ENCODE measurements at regions not wholly inside any gene's neighbourhood (a gene's known extent, or its start where the extent isn't known, plus 50 kb on each side); places are given as distances from the start of the nearest gene placed in this dataset.

DNA sequence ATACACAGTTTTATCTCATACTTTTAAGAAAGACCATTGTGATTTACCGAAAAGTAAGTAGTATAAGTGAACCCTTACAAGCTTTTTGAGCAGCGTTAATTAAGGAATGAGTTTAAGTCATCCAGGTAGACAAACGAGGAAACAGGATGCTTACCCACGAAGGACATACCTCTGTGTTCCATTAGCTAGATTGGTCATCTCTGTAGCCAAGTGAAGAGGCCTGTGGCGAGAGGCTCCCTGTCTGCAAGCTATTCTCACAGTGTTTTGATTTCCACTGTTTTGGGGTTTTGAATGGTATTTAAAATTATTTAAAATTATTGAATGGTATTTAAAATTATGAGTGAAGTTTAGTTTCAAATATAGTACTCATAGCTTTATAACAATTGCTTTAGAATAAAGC is 342.1 kb upstream of the RGS6 start:
- Mint-ChIP-seq H3K36me3 (ENCODE audit: low read depth) (peaks cover 8% of the 10 kb centered on the region), H3K27me3 (ENCODE audit: low read depth) (no peaks in the 10 kb centered on the region), H3K27ac (ENCODE audit: unreplicated experiment) (no peak overlapping the region), H3K9me3 (ENCODE audit: low read depth) (no peaks in the 10 kb centered on the region), H3K4me3 (ENCODE audit: unreplicated experiment) (no peak overlapping the region), H3K4me1 (ENCODE audit: low read depth) (peaks cover 72% of the 10 kb centered on the region)
- DNase-seq (ENCODE audit: low spot score): no peak
- TF ChIP-seq, protein P1, sequence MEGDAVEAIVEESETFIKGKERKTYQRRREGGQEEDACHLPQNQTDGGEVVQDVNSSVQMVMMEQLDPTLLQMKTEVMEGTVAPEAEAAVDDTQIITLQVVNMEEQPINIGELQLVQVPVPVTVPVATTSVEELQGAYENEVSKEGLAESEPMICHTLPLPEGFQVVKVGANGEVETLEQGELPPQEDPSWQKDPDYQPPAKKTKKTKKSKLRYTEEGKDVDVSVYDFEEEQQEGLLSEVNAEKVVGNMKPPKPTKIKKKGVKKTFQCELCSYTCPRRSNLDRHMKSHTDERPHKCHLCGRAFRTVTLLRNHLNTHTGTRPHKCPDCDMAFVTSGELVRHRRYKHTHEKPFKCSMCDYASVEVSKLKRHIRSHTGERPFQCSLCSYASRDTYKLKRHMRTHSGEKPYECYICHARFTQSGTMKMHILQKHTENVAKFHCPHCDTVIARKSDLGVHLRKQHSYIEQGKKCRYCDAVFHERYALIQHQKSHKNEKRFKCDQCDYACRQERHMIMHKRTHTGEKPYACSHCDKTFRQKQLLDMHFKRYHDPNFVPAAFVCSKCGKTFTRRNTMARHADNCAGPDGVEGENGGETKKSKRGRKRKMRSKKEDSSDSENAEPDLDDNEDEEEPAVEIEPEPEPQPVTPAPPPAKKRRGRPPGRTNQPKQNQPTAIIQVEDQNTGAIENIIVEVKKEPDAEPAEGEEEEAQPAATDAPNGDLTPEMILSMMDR (IDR thresholded peaks at IDR 0.05): no peak

GRCh38 chr14:71591231-71591630 is 341.0 kb upstream of the RGS6 start:
- TF ChIP-seq, protein P1 (IDR thresholded peaks at IDR 0.05): no peak
- H3K9me3 Mint-ChIP-seq (ENCODE audit: low read depth): no peaks in the 10 kb centered on the region
- no peak overlapping the region for H3K4me3 Mint-ChIP-seq (ENCODE audit: unreplicated experiment)
- H3K27me3 Mint-ChIP-seq (ENCODE audit: low read depth): no peaks in the 10 kb centered on the region
- H3K27ac Mint-ChIP-seq (ENCODE audit: unreplicated experiment): no peak overlapping the region
- DNase-seq (ENCODE audit: low spot score): no peak
- peaks cover 70% of the 10 kb centered on the region for H3K4me1 Mint-ChIP-seq (ENCODE audit: low read depth)
- H3K36me3 Mint-ChIP-seq (ENCODE audit: low read depth): peaks cover 8% of the 10 kb centered on the region

GRCh38 chr14:71591929-71592328 is 340.3 kb upstream of the RGS6 start:
- H3K27ac Mint-ChIP-seq (ENCODE audit: unreplicated experiment): no peak overlapping the region
- H3K4me1 Mint-ChIP-seq (ENCODE audit: low read depth): peaks cover 63% of the 10 kb centered on the region
- peaks cover 8% of the 10 kb centered on the region for H3K36me3 Mint-ChIP-seq (ENCODE audit: low read depth)
- H3K9me3 Mint-ChIP-seq (ENCODE audit: low read depth): no peaks in the 10 kb centered on the region
- peak overlapping the region; percentile 21 for H3K4me3 Mint-ChIP-seq (ENCODE audit: unreplicated experiment)
- no peak for DNase-seq (ENCODE audit: low spot score)
- no peaks in the 10 kb centered on the region for H3K27me3 Mint-ChIP-seq (ENCODE audit: low read depth)
- TF ChIP-seq, protein P1 (IDR thresholded peaks at IDR 0.05): no peak

- Mint-ChIP-seq H3K36me3 (ENCODE audit: low read depth) (peaks cover 9% of the 10 kb centered on the region), H3K4me1 (ENCODE audit: low read depth) (peaks cover 60% of the 10 kb centered on the region), H3K9me3 (ENCODE audit: low read depth) (no peaks in the 10 kb centered on the region), H3K27ac (ENCODE audit: unreplicated experiment) (no peak overlapping the region), H3K27me3 (ENCODE audit: low read depth) (no peaks in the 10 kb centered on the region), H3K4me3 (ENCODE audit: unreplicated experiment) (no peak overlapping the region)
- no peak for DNase-seq (ENCODE audit: low spot score)
- TF ChIP-seq, protein P1 (IDR thresholded peaks at IDR 0.05): no peak
Observed at GRCh38 chr14:71592361-71592760, 339.9 kb upstream of the RGS6 start.

DNA sequence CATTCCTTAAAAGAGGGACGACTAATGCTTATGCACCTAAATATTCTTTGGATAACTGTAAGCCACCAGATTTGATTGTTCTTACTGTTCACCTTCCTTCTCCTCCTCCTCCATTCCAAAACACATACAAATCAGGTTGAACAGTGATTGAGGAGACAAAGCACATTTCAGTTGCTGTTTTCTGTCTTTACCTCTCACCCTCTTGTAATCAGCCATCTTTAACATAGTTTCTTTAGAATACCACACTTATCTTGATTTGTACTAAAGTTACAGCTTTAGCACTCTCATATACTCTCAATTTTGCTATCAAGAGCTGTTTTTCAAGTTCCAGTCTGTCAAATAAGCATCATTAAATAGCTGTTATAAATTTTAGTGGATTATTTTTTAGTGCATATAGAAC is 338.3 kb upstream of the RGS6 start:
- H3K27me3 Mint-ChIP-seq (ENCODE audit: low read depth): no peaks in the 10 kb centered on the region
- DNase-seq (ENCODE audit: low spot score): no peak
- TF ChIP-seq, protein P1 (IDR thresholded peaks at IDR 0.05): no peak
- H3K27ac Mint-ChIP-seq (ENCODE audit: unreplicated experiment): no peak overlapping the region
- no peak overlapping the region for H3K4me3 Mint-ChIP-seq (ENCODE audit: unreplicated experiment)
- no peaks in the 10 kb centered on the region for H3K9me3 Mint-ChIP-seq (ENCODE audit: low read depth)
- H3K4me1 Mint-ChIP-seq (ENCODE audit: low read depth): peaks cover 44% of the 10 kb centered on the region
- H3K36me3 Mint-ChIP-seq (ENCODE audit: low read depth): peaks cover 12% of the 10 kb centered on the region
